Activated naive CD8-positive, alpha-beta T cell treated with anti-CD3 and anti-CD28 coated beads, Interleukin-2, amount 10 ng/mL, durations not matched to agents 7 days and 5 days (primary cell): ENCODE measurements at regions not wholly inside any gene's neighbourhood (a gene's known extent, or its start where the extent isn't known, plus 50 kb on each side); places are given as distances from the start of the nearest gene placed in this dataset.
"Not testable (repeated sequence)": the region's sequence is repeated elsewhere in the genome, so short reads cannot be mapped to it uniquely, and the experiment has no call there.

ENCODE experiments used
- ATAC-seq: fragments of 150-1000 bp; cut with Tn5 transposase; one replicate; pipeline ENCODE4 v1.10.0; 2021; ENCODE audit warnings: low read depth, moderate library complexity
- POLR2A ChIA-PET: fragments of 350-600 bp; sonication (Branson Sonifier 250); formaldehyde crosslinking; loops from one replicate; lab custom pipeline; 2021; ENCODE audit warnings: antibody characterized with exemption; lab: Charles Lee
- DNase-seq: peaks from one replicate; pipeline ENCODE4 v3.0.0; 2021
- H3K27ac Mint-ChIP-seq: one replicate; pipeline ENCODE4 v1.8.0; 2022; ENCODE audit warnings: mild to moderate bottlenecking, mixed read lengths
- H3K27me3 Mint-ChIP-seq: one replicate; pipeline ENCODE4 v1.8.0; 2022; ENCODE audit warnings: mild to moderate bottlenecking, moderate library complexity, mixed read lengths
- H3K36me3 Mint-ChIP-seq: one replicate; pipeline ENCODE4 v1.8.0; 2021; ENCODE audit warnings: mild to moderate bottlenecking, mixed read lengths
- H3K4me1 Mint-ChIP-seq: one replicate; pipeline ENCODE4 v1.8.0; 2021; ENCODE audit warnings: mixed read lengths
- H3K4me3 Mint-ChIP-seq: one replicate; pipeline ENCODE4 v1.8.0; 2022; ENCODE audit warnings: mild to moderate bottlenecking, moderate library complexity, mixed read lengths
- H3K9me3 Mint-ChIP-seq: one replicate; pipeline ENCODE4 v1.8.0; 2021; ENCODE audit warnings: mixed read lengths

- POLR2A ChIA-PET, H3K27ac Mint-ChIP-seq, H3K9me3 Mint-ChIP-seq, ATAC-seq, H3K4me1 Mint-ChIP-seq, H3K4me3 Mint-ChIP-seq, H3K36me3 Mint-ChIP-seq, H3K27me3 Mint-ChIP-seq, DNase-seq: not testable (repeated sequence)
These were observed 520.7 kb upstream of the RORB start for GRCh38 chr9:73976424-73976823.

GRCh38 chr9:73979894-73980264 is 517.3 kb upstream of the RORB start:
- H3K36me3 Mint-ChIP-seq: no peaks in the 10 kb centered on the region
- H3K4me1 Mint-ChIP-seq: no peaks in the 10 kb centered on the region
- POLR2A ChIA-PET: no interaction called here
- DNase-seq (no peak), ATAC-seq (no peak)
- H3K4me3 Mint-ChIP-seq: no peak overlapping the region
- no peaks in the 10 kb centered on the region for H3K27me3 Mint-ChIP-seq
- H3K27ac Mint-ChIP-seq: no peak overlapping the region
- H3K9me3 Mint-ChIP-seq: no peaks in the 10 kb centered on the region

- H3K36me3 Mint-ChIP-seq: no peaks in the 10 kb centered on the region
- H3K4me1 Mint-ChIP-seq: no peaks in the 10 kb centered on the region
- DNase-seq: no peak
- no peaks in the 10 kb centered on the region for H3K27me3 Mint-ChIP-seq
- peaks cover 7% of the 10 kb centered on the region for H3K9me3 Mint-ChIP-seq
- ATAC-seq: no peak
- no peak overlapping the region for H3K27ac Mint-ChIP-seq
- H3K4me3 Mint-ChIP-seq: no peak overlapping the region
- POLR2A ChIA-PET: no interaction called here
These were observed 516.4 kb upstream of the RORB start for GRCh38 chr9:73980754-73981153.

- no peak overlapping the region for H3K27ac Mint-ChIP-seq
- POLR2A ChIA-PET: no interaction called here
- no peaks in the 10 kb centered on the region for H3K36me3 Mint-ChIP-seq
- no peaks in the 10 kb centered on the region for H3K27me3 Mint-ChIP-seq
- no peak for ATAC-seq
- H3K9me3 Mint-ChIP-seq: peaks cover 11% of the 10 kb centered on the region
- no peak for DNase-seq
- H3K4me3 Mint-ChIP-seq: no peak overlapping the region
- H3K4me1 Mint-ChIP-seq: no peaks in the 10 kb centered on the region
These were observed 515.7 kb upstream of the RORB start for GRCh38 chr9:73981405-73981804.

- POLR2A ChIA-PET: no interaction called here
- Mint-ChIP-seq H3K4me3 (no peak overlapping the region), H3K4me1 (no peaks in the 10 kb centered on the region), H3K27me3 (no peaks in the 10 kb centered on the region), H3K36me3 (no peaks in the 10 kb centered on the region), H3K9me3 (peaks cover 2% of the 10 kb centered on the region), H3K27ac (no peak overlapping the region)
- DNase-seq: no peak
- no peak for ATAC-seq
These were observed 501.3 kb upstream of the RORB start for GRCh38 chr9:73995836-73996235.

GRCh38 chr9:73996844-73997243 is 500.3 kb upstream of the RORB start:
- Mint-ChIP-seq H3K36me3 (no peaks in the 10 kb centered on the region), H3K9me3 (no peaks in the 10 kb centered on the region), H3K27ac (no peak overlapping the region), H3K4me3 (no peak overlapping the region), H3K4me1 (no peaks in the 10 kb centered on the region), H3K27me3 (no peaks in the 10 kb centered on the region)
- ATAC-seq (no peak), DNase-seq (no peak)
- POLR2A ChIA-PET: no interaction called here

GRCh38 chr9:74001382-74001781 is 495.8 kb upstream of the RORB start:
- H3K27ac Mint-ChIP-seq: no peak overlapping the region
- H3K4me3 Mint-ChIP-seq: no peak overlapping the region

DNA sequence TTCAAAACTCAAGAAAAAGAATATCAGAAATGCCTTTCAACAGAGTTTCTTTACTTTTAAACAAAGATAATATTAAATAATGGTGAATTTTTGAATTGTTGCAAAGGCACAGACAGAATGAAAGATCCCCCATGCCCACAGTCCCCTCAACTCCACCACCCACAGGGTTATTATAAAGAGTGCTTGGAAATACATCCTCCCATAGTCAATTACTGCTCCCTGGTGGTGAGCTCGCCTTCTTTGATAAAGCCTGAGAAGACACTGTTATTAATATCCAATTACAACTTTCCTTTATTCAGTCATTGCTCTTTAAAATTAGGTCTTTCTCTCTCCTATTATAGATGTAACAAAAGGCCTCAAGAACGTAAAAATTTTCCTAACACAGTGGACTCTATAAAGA is 490.2 kb upstream of the RORB start:
- no peak overlapping the region for H3K27ac Mint-ChIP-seq
- DNase-seq (no peak), ATAC-seq (no peak)
- no peaks in the 10 kb centered on the region for H3K36me3 Mint-ChIP-seq
- H3K4me3 Mint-ChIP-seq: no peak overlapping the region
- H3K4me1 Mint-ChIP-seq: no peaks in the 10 kb centered on the region
- POLR2A ChIA-PET: no interaction called here
- no peaks in the 10 kb centered on the region for H3K9me3 Mint-ChIP-seq
- no peaks in the 10 kb centered on the region for H3K27me3 Mint-ChIP-seq

More at GRCh38 chr9:74001382-74001781, 495.8 kb upstream of the RORB start:
- Mint-ChIP-seq H3K9me3 (no peaks in the 10 kb centered on the region), H3K4me1 (no peaks in the 10 kb centered on the region), H3K27me3 (no peaks in the 10 kb centered on the region), H3K36me3 (no peaks in the 10 kb centered on the region)
- DNase-seq (no peak), ATAC-seq (no peak)
- POLR2A ChIA-PET: no interaction called here

DNA sequence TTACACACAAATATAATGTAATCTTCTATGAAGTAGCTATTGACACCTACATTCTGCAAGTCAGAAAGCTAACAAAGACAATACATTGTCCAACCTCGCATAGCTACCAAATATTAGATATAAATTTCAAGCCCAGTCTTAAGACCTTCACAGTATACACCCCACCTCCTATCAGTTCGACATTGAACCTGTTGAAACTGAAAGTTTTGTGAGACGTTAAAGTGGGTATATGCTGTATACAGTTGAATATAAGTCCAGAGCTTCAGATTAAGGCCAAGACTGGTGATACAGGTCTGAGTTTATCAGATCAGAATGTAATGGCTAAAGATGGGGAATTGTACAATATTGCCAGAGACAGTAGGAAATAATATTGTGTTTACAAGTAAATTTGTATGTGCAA is 489.3 kb upstream of the RORB start:
- H3K9me3 Mint-ChIP-seq: no peaks in the 10 kb centered on the region
- no peak overlapping the region for H3K27ac Mint-ChIP-seq
- H3K27me3 Mint-ChIP-seq: no peaks in the 10 kb centered on the region
- no peaks in the 10 kb centered on the region for H3K4me1 Mint-ChIP-seq
- no peaks in the 10 kb centered on the region for H3K36me3 Mint-ChIP-seq
- no peak overlapping the region for H3K4me3 Mint-ChIP-seq
- POLR2A ChIA-PET: no interaction called here
- no peak for DNase-seq
- ATAC-seq: no peak

DNA sequence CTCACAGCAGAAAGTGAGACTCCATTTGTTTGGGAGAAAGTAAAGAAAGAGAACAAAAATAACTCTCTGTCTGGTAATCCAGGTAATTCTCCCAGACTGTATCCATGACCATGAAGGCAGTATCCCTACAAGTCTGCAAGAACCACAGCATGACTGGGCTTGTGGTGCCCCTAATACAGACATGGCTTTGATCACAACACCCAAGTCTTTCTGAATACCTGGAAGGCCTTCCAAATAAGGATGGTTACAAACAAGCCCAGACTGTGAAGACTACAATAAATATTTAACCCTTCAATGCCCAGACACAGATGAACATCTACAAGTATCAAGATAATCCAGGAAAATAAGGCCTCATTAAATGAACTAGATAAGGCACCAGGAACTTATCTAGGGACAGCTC is 481.1 kb upstream of the RORB start:
- Mint-ChIP-seq H3K9me3 (no peaks in the 10 kb centered on the region), H3K36me3 (no peaks in the 10 kb centered on the region), H3K4me3 (no peak overlapping the region), H3K27me3 (no peaks in the 10 kb centered on the region), H3K4me1 (no peaks in the 10 kb centered on the region), H3K27ac (no peak overlapping the region)
- POLR2A ChIA-PET: no interaction called here
- DNase-seq (no peak), ATAC-seq (no peak)

DNA sequence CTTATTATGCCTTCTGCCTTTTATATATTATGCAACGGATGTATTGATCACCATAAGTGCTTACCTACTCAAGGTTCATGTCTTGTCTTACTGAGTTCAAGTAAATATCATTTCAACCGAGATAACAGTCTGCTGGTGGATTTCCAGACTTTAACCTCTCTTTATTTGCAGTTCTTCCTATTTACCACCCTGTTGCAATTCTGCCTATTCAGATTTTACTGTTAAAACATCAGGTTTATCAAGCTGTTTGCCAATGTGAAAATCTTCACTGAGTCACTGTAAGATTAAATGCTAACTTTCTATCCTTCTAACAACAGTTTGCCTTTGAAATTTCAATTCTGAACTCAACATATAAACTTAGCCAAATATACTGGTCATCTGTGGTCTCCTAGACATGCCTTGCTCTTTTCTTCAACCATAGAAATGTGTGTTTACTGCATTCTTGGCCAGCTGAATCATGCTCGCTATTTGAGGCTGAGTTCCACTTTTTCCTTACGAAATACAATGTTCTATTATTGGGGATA is 471.7 kb upstream of the RORB start:
- H3K9me3 Mint-ChIP-seq: no peaks in the 10 kb centered on the region
- H3K27me3 Mint-ChIP-seq: no peaks in the 10 kb centered on the region
- no peak overlapping the region for H3K27ac Mint-ChIP-seq
- ATAC-seq (no peak), DNase-seq (no peak)
- H3K36me3 Mint-ChIP-seq: no peaks in the 10 kb centered on the region
- POLR2A ChIA-PET: no interaction called here
- no peak overlapping the region for H3K4me3 Mint-ChIP-seq
- no peaks in the 10 kb centered on the region for H3K4me1 Mint-ChIP-seq

DNA sequence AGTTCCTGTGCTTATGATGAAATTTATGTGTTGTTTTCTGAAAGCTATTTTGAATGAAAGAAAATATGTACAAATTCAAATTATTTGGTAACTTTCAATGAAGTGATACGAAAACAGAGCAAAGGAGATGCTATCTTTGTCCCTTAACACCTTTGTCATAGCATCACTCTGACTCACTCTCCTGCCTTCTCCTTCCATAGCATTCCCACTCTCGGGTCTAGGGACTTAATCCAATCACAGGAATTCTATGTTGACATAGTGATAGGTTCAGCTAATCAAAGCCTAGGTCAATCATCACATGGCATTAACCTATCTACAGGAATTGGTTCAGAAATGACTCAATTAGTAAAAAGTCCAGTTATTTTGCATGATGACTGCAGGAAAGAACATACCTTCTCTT is 464.7 kb upstream of the RORB start:
- DNase-seq: no peak
- POLR2A ChIA-PET: no interaction called here
- H3K27ac Mint-ChIP-seq: no peak overlapping the region
- no peaks in the 10 kb centered on the region for H3K4me1 Mint-ChIP-seq
- H3K27me3 Mint-ChIP-seq: no peaks in the 10 kb centered on the region
- ATAC-seq: no peak
- H3K9me3 Mint-ChIP-seq: no peaks in the 10 kb centered on the region
- H3K4me3 Mint-ChIP-seq: no peak overlapping the region
- no peaks in the 10 kb centered on the region for H3K36me3 Mint-ChIP-seq

GRCh38 chr9:74035786-74036185 is 461.3 kb upstream of the RORB start:
- POLR2A ChIA-PET: no interaction called here
- Mint-ChIP-seq H3K27me3 (no peaks in the 10 kb centered on the region), H3K4me3 (no peak overlapping the region), H3K27ac (no peak overlapping the region), H3K36me3 (no peaks in the 10 kb centered on the region), H3K4me1 (no peaks in the 10 kb centered on the region), H3K9me3 (no peaks in the 10 kb centered on the region)
- DNase-seq (no peak), ATAC-seq (no peak)

- no peaks in the 10 kb centered on the region for H3K4me1 Mint-ChIP-seq
- POLR2A ChIA-PET: no interaction called here
- H3K9me3 Mint-ChIP-seq: no peaks in the 10 kb centered on the region
- no peak overlapping the region for H3K4me3 Mint-ChIP-seq
- DNase-seq: no peak
- H3K27me3 Mint-ChIP-seq: no peaks in the 10 kb centered on the region
- H3K36me3 Mint-ChIP-seq: no peaks in the 10 kb centered on the region
- no peak overlapping the region for H3K27ac Mint-ChIP-seq
- no peak for ATAC-seq
These were observed 460.4 kb upstream of the RORB start for GRCh38 chr9:74036549-74037231.

DNA sequence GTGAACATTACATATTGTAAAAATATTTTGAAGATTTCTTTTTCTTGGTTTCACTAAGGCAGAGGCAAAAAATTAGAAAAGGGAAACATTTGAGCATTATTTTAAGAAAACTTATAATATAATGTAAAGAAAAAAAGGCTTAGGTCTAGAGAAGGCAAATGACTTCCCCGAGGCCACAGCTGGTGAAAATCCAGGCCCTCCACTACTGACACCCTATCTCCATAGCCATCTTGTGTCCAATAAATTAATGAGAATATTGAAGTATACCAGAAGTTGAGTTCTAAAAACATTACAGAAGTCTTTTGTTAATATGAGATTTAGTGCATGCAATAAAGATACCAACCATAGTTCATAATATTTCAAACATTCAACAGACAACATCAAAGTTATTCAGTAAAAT is 459.9 kb upstream of the RORB start:
- DNase-seq: no peak
- POLR2A ChIA-PET: no interaction called here
- Mint-ChIP-seq H3K9me3 (no peaks in the 10 kb centered on the region), H3K27ac (no peak overlapping the region), H3K36me3 (no peaks in the 10 kb centered on the region), H3K27me3 (no peaks in the 10 kb centered on the region), H3K4me1 (no peaks in the 10 kb centered on the region), H3K4me3 (no peak overlapping the region)
- no peak for ATAC-seq
